ENCODE measurements at regions not wholly inside any gene's neighbourhood (a gene's known extent, or its start where the extent isn't known, plus 50 kb on each side); places are given as distances from the start of the nearest gene placed in this dataset.

DNA sequence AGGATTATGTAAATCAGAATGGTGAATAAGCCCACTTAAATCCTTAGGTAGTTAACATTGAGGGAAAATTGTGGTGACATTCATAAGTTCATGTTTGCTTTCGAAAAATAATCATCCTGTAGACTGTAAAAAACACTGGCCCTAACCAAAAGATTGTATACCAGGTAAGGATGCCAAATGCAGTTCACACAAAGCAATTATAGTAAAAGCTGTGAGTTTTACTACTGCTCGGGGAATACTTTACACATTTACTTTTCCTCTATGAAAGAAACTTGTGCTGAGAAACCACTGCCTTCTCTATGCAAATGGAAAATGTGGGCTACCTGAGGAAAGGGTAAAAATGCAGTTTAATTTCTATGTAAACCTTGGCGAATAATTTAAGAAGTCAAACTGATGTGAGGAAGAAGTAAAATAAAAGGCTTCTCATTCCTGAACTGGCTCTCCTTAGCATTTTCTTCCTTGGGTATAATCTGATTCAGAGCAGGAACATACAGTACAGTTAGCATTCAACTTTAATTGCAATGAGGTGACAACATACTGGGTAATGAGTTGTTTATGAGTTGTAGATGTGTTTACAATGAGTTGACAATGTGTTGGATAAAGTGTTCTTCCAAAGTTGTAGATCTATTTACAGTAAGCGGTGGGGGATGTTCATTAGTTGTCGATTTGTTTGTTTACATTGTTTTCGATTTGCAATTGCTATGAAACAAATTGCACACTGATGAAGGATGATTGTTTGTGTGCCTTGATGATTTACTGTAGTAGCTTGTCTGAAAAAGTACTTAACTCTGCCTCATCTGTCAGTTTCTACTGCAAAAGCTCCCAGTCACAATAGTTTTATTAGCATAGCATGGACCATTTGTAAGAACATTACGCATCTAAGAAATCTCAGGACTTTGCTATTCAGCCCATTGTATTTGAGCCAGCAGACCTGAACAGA is 453.0 kb upstream of the DPH6 start:
- Histone ChIP-seq H3K27ac (no peak overlapping the region), H3K79me2 (ENCODE audit: insufficient read depth, low read depth) (no peaks in the 10 kb centered on the region), H3K36me3 (ENCODE audit: insufficient read depth) (no peaks in the 10 kb centered on the region), H3K4me3 (IDR thresholded peaks at IDR 0.05; ENCODE audit: insufficient read depth, low read depth, low read length) (no peak overlapping the region), H3K9ac (no peak overlapping the region), H3K27me3 (ENCODE audit: insufficient read depth, low read depth) (no peaks in the 10 kb centered on the region), H4K20me1 (ENCODE audit: insufficient read depth) (no peaks in the 10 kb centered on the region), H2AFZ (ENCODE audit: low read depth) (no peak overlapping the region), H3K4me1 (ENCODE audit: low read depth, poor library complexity, severe bottlenecking) (no peaks in the 10 kb centered on the region), H3K4me2 (no peak overlapping the region)
- TF ChIP-seq, protein P1, sequence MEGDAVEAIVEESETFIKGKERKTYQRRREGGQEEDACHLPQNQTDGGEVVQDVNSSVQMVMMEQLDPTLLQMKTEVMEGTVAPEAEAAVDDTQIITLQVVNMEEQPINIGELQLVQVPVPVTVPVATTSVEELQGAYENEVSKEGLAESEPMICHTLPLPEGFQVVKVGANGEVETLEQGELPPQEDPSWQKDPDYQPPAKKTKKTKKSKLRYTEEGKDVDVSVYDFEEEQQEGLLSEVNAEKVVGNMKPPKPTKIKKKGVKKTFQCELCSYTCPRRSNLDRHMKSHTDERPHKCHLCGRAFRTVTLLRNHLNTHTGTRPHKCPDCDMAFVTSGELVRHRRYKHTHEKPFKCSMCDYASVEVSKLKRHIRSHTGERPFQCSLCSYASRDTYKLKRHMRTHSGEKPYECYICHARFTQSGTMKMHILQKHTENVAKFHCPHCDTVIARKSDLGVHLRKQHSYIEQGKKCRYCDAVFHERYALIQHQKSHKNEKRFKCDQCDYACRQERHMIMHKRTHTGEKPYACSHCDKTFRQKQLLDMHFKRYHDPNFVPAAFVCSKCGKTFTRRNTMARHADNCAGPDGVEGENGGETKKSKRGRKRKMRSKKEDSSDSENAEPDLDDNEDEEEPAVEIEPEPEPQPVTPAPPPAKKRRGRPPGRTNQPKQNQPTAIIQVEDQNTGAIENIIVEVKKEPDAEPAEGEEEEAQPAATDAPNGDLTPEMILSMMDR (conservative IDR thresholded peaks at IDR 0.05; ENCODE audit: low read depth, low read length), result no peak

- no peak overlapping the region for H2AFZ ChIP-seq (ENCODE audit: low read depth)
- TF ChIP-seq, protein P1 (conservative IDR thresholded peaks at IDR 0.05; ENCODE audit: low read depth, low read length), result no peak
- no peak overlapping the region for H3K9ac ChIP-seq
- H3K4me1 ChIP-seq (ENCODE audit: low read depth, poor library complexity, severe bottlenecking), result no peaks in the 10 kb centered on the region
- no peak overlapping the region for H3K4me3 ChIP-seq (IDR thresholded peaks at IDR 0.05; ENCODE audit: insufficient read depth, low read depth, low read length)
- H3K79me2 ChIP-seq (ENCODE audit: insufficient read depth, low read depth), result no peaks in the 10 kb centered on the region
- H3K36me3 ChIP-seq (ENCODE audit: insufficient read depth), result no peaks in the 10 kb centered on the region
- no peaks in the 10 kb centered on the region for H3K27me3 ChIP-seq (ENCODE audit: insufficient read depth, low read depth)
- H4K20me1 ChIP-seq (ENCODE audit: insufficient read depth), result no peaks in the 10 kb centered on the region
- H3K27ac ChIP-seq, result no peak overlapping the region
- H3K4me2 ChIP-seq, result no peak overlapping the region
Measured at GRCh38 chr15:36004891-36005490, 459.0 kb upstream of the DPH6 start.

DNA sequence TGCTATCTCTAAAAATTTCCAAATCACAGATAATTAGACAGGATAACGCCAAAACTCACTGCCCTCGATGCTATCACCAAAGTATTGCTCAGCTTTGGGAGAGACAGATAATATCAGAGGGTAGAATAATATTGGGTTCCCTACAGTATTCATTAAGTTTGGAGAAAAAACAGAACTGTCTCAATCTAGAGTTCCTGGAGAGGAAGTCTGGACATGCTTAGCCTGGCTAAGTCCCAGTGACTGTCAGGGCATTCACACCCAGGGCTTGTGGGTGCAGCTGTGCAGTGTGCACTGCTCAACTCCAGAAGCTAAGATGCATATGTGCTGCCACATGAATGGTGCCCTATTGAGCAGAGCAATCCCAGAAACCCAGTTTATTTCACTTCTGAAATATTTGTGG is 459.6 kb upstream of the DPH6 start:
- Histone ChIP-seq H3K27ac (no peak overlapping the region), H3K4me3 (IDR thresholded peaks at IDR 0.05; ENCODE audit: insufficient read depth, low read depth, low read length) (no peak overlapping the region), H3K4me1 (ENCODE audit: low read depth, poor library complexity, severe bottlenecking) (no peaks in the 10 kb centered on the region), H2AFZ (ENCODE audit: low read depth) (no peak overlapping the region), H3K79me2 (ENCODE audit: insufficient read depth, low read depth) (no peaks in the 10 kb centered on the region), H3K4me2 (no peak overlapping the region), H4K20me1 (ENCODE audit: insufficient read depth) (no peaks in the 10 kb centered on the region), H3K36me3 (ENCODE audit: insufficient read depth) (no peaks in the 10 kb centered on the region), H3K9ac (no peak overlapping the region), H3K27me3 (ENCODE audit: insufficient read depth, low read depth) (no peaks in the 10 kb centered on the region)
- TF ChIP-seq, protein P1 (conservative IDR thresholded peaks at IDR 0.05; ENCODE audit: low read depth, low read length), result no peak

DNA sequence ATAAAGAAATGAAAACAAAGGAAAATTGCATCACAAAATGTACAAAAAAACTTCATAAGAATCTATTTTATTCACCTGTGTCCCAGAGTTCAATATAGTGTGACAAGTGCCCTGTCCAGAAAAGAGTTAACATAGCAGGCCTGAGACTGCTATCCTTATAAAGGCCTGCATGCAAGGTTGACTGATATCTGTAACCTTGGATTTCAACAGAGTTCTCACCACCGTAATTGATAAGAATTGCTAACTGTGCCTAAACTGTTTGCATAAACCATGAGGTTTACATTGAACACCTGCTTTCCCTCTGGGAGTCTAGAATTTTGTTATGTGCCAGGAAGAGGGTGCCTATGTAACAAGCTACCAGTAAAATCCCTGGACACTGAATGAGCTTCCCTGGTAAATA is 461.7 kb upstream of the DPH6 start:
- Histone ChIP-seq H4K20me1 (ENCODE audit: insufficient read depth) (no peaks in the 10 kb centered on the region), H3K27ac (no peak overlapping the region)
- TF ChIP-seq, protein P1 (conservative IDR thresholded peaks at IDR 0.05; ENCODE audit: low read depth, low read length), result no peak

More for the DNA sequence above, 461.7 kb upstream of the DPH6 start:
- no peaks in the 10 kb centered on the region for H3K36me3 ChIP-seq (ENCODE audit: insufficient read depth)
- H2AFZ ChIP-seq (ENCODE audit: low read depth), result no peak overlapping the region
- no peaks in the 10 kb centered on the region for H3K27me3 ChIP-seq (ENCODE audit: insufficient read depth, low read depth)
- H3K4me2 ChIP-seq, result no peak overlapping the region
- no peak overlapping the region for H3K4me3 ChIP-seq (IDR thresholded peaks at IDR 0.05; ENCODE audit: insufficient read depth, low read depth, low read length)
- H3K79me2 ChIP-seq (ENCODE audit: insufficient read depth, low read depth), result no peaks in the 10 kb centered on the region
- no peak overlapping the region for H3K9ac ChIP-seq
- H3K4me1 ChIP-seq (ENCODE audit: low read depth, poor library complexity, severe bottlenecking), result no peaks in the 10 kb centered on the region

All from KMS-11 (cell line).